Pancreas (tissue), 10 donors: ENCODE measurements at regions not wholly inside any gene's neighbourhood (a gene's known extent, or its start where the extent isn't known, plus 50 kb on each side); places are given as distances from the start of the nearest gene placed in this dataset.

Experiments used
- ATAC-seq, 4 donors: fragments of 200-7000 bp; cut with Tn5 transposase; one replicate each; pipeline versions ENCODE4 v1.8.0 to v1.9.1; 2020; ENCODE audit warnings: mild to moderate bottlenecking in 4 of 4, moderate library complexity in 4 of 4
- DNase-seq, 6 donors: peaks; one replicate each; pipeline ENCODE4 v3.0.0-alpha.2; 2020
- FAIRE-seq: peaks from 2 replicates; lab custom pipeline; 2012; peaks lifted over from hg19 to GRCh38; lab: Jason Lieb, UNC
- H3K27ac ChIP-seq, 4 donors: fragments of 200-600 bp; sonication (generic); 1 replicate in 3 of 4; 2 replicates in 1 of 4; pipeline versions ENCODE4 v1.5.0 to v1.8.0; 2020
- H3K27me3 ChIP-seq, 4 donors: fragments of 200-600 bp; one replicate each; pipeline ENCODE4 v1.8.0; 2021
- H3K36me3 ChIP-seq, 3 donors: fragments of 200-600 bp; sonication (generic) in 1 of 3; one replicate each; pipeline versions ENCODE4 v1.5.0 to v1.8.0; 2020 to 2021
- H3K4me1 ChIP-seq, 3 donors: fragments of 200-600 bp; one replicate each; pipeline ENCODE4 v1.8.0; 2021
- H3K4me3 ChIP-seq, 4 donors: fragments of 200-600 bp; sonication (generic) in 2 of 4; one replicate each; pipeline versions ENCODE4 v1.5.0 to v1.8.0; 2020 to 2021
- H3K9me3 ChIP-seq, 4 donors: fragments of 200-600 bp; one replicate each; pipeline ENCODE4 v1.8.0; 2021
- WGBS, 2 donors: extraction: QIAGEN DNeasy Blood & Tissue Kit; methylation state at CpG; one replicate each; pipeline ENCODE4 v1.1.7; 2013; 5-methylcytosine and 5-hydroxymethylcytosine counted together
- intact Hi-C, 3 donors: fragments of 100-400 bp; cut with DNase I; formaldehyde crosslinking; loops; one replicate each; pipeline versions ENCODE4 v1.11.1 to v1.14.2; 2022
- TF ChIP-seq, protein P1 (sequence below), 4 donors: fragments of 200-600 bp; sonication (generic) in 3 of 4; IDR thresholded peaks; one replicate each; pipeline versions ENCODE4 v1.5.0 to v1.8.0; 2021; ENCODE audit warnings: antibody characterized with exemption in 4 of 4
- donor health status: healthy with polysubstance abuse.
- donor health status: DM: no; HTN: no; CAD: no; lungs with moderate emphysema.
- donor health status: DM: no; HTN: no; CAD: no.
- donor health status: control.
- donor health status: control.
- donor health status: Bipolar disorder and iron deficiency.
- donor health status: DM: yes; HTN: yes; CAD: no.
- donor health status: DM: no; HTN: no; CAD: no.
- donor health status: DM: no; HTN: no; CAD: no.
- donor health status: DM: yes; HTN: yes; CAD: no.

DNA sequence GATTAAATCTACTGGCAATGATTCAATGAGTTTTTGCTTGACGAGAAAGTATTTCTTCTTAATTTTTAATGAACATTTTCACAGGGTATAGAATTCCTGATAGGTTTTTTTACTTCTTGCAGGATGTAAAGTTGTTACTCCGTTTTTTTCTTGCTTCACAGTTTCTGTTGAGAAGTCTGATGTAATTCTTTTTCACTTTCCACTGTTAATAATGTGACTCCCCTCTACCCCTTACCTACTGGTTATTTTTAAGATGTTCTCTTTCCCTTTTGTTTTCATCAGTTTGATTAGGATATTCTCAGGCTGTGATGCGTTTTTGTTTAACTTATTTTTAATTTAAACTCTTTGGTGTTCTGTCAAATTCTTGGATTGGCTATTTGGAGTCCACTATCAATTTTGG is 933.9 kb upstream of the PIK3C3 start:
- WGBS, 2 donors: 41 to 56% methylated on average over 3 of the region's 3 CpGs
- Histone ChIP-seq H3K36me3 (no peaks in the 10 kb centered on the region), H3K4me1 (no peaks in the 10 kb centered on the region), H3K27me3 (no peaks in the 10 kb centered on the region), H3K27ac (no peak overlapping the region), H3K9me3 (no peaks in the 10 kb centered on the region), H3K4me3 (no peak overlapping the region)
- intact Hi-C loops: no loop called here
- no peak for FAIRE-seq
- DNase-seq: no peak
- TF ChIP-seq, protein P1, sequence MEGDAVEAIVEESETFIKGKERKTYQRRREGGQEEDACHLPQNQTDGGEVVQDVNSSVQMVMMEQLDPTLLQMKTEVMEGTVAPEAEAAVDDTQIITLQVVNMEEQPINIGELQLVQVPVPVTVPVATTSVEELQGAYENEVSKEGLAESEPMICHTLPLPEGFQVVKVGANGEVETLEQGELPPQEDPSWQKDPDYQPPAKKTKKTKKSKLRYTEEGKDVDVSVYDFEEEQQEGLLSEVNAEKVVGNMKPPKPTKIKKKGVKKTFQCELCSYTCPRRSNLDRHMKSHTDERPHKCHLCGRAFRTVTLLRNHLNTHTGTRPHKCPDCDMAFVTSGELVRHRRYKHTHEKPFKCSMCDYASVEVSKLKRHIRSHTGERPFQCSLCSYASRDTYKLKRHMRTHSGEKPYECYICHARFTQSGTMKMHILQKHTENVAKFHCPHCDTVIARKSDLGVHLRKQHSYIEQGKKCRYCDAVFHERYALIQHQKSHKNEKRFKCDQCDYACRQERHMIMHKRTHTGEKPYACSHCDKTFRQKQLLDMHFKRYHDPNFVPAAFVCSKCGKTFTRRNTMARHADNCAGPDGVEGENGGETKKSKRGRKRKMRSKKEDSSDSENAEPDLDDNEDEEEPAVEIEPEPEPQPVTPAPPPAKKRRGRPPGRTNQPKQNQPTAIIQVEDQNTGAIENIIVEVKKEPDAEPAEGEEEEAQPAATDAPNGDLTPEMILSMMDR (IDR thresholded peaks at IDR 0.05): no peak
- no peak for ATAC-seq

GRCh38 chr18:41012194-41012593 is 942.8 kb upstream of the PIK3C3 start:
- no peak for FAIRE-seq
- 79 to 85% methylated on average over 1 of the region's 1 CpG for WGBS, 2 donors
- ATAC-seq: no peak

GRCh38 chr18:41009926-41010325 is 945.1 kb upstream of the PIK3C3 start:
- FAIRE-seq (no peak), DNase-seq (no peak), ATAC-seq (no peak)
- no peak overlapping the region for H3K27ac ChIP-seq
- intact Hi-C loops: no loop called here
- no peak overlapping the region for H3K4me3 ChIP-seq
- no peaks in the 10 kb centered on the region for H3K9me3 ChIP-seq
- TF ChIP-seq, protein P1 (IDR thresholded peaks at IDR 0.05): no peak
- no peaks in the 10 kb centered on the region for H3K4me1 ChIP-seq
- 68 to 81% methylated on average over 6 of the region's 6 CpGs for WGBS, 2 donors
- no peaks in the 10 kb centered on the region for H3K27me3 ChIP-seq
- H3K36me3 ChIP-seq: no peaks in the 10 kb centered on the region

More at GRCh38 chr18:41012194-41012593, 942.8 kb upstream of the PIK3C3 start:
- intact Hi-C loops: no loop called here
- Histone ChIP-seq H3K4me3 (no peak overlapping the region), H3K9me3 (no peaks in the 10 kb centered on the region), H3K27me3 (no peaks in the 10 kb centered on the region), H3K27ac (no peak overlapping the region), H3K4me1 (no peaks in the 10 kb centered on the region), H3K36me3 (no peaks in the 10 kb centered on the region)
- TF ChIP-seq, protein P1 (IDR thresholded peaks at IDR 0.05): no peak
- DNase-seq: no peak

- Histone ChIP-seq H3K4me1 (no peaks in the 10 kb centered on the region), H3K9me3 (no peaks in the 10 kb centered on the region), H3K36me3 (no peaks in the 10 kb centered on the region), H3K27ac (no peak overlapping the region), H3K4me3 (no peak overlapping the region), H3K27me3 (no peaks in the 10 kb centered on the region)
- FAIRE-seq (no peak), ATAC-seq (no peak), DNase-seq (no peak)
- TF ChIP-seq, protein P1 (IDR thresholded peaks at IDR 0.05): no peak
- WGBS, 2 donors: 45 to 59% methylated on average over 3 of the region's 3 CpGs
- intact Hi-C loops: no loop called here
Measured at GRCh38 chr18:41004324-41004723, 950.7 kb upstream of the PIK3C3 start.

DNA sequence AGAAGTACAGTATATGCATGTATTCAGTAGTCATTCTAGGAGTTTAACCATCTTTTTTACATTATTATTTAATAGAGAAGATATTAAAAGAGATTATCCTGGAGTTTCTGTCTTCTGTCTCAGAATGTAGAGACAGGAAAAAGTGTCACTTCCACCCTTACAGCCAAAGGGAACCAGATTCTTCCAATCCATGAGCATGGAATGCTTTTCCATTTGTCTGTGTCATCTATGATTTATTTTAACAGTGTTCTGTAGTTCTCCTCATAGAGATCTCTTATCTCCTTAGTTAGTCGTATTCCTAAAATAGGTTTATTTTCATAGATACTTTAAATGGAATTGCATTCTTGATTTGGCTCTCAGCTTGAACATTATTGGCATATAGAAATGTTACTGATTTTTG is 959.5 kb upstream of the PIK3C3 start:
- DNase-seq (no peak), FAIRE-seq (no peak), ATAC-seq (no peak)
- TF ChIP-seq, protein P1 (IDR thresholded peaks at IDR 0.05): no peak
- Histone ChIP-seq H3K27ac (no peak overlapping the region), H3K9me3 (no peaks in the 10 kb centered on the region), H3K4me3 (no peak overlapping the region), H3K4me1 (no peaks in the 10 kb centered on the region), H3K36me3 (no peaks in the 10 kb centered on the region), H3K27me3 (no peaks in the 10 kb centered on the region)
- WGBS, 2 donors: 62 to 71% methylated on average over 1 of the region's 1 CpG
- intact Hi-C loops: no loop called here
